ACHN (cell line): ENCODE measurements at regions not wholly inside any gene's neighbourhood (a gene's known extent, or its start where the extent isn't known, plus 50 kb on each side); places are given as distances from the start of the nearest gene placed in this dataset.
A peak's percentile ranks its signal among the peaks of the same experiment; 100 is the strongest.
"Not testable (repeated sequence)": the region's sequence is repeated elsewhere in the genome, so short reads cannot be mapped to it uniquely, and the experiment has no call there.

Experiments
- DNase-seq: peaks from one replicate; pipeline ENCODE4 v3.0.0-alpha.2; 2015
- in situ Hi-C: cut with HindIII; loops from 2 replicates; pipeline ENCODE4 v1.10.0; 2017; ENCODE audit warnings: low sequenced_read_pairs, low pct_ligation_motif_present, low pct_unique_long_range_greater_than_20kb

DNA sequence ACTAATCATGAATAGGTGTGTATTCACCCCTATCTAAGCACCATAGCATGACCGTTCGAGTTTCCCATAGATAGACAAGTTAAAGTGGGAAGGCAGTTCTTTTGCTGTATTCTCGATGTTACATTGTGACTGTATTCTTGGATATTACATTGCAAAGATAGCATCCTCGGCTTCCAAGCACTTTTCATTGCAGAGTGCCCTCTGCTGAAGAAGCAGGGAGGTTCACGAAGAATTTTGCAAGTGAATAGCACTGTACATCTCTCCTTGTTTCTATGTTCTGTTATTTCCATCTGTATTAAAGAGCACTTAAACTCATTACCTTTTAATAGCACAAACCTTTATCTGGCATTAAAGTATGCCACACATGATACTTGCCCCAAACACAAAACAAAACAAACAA is 426.7 kb upstream of the ARX start:
- peak; percentile 1 for DNase-seq
- in situ Hi-C loops: no loop called here

DNA sequence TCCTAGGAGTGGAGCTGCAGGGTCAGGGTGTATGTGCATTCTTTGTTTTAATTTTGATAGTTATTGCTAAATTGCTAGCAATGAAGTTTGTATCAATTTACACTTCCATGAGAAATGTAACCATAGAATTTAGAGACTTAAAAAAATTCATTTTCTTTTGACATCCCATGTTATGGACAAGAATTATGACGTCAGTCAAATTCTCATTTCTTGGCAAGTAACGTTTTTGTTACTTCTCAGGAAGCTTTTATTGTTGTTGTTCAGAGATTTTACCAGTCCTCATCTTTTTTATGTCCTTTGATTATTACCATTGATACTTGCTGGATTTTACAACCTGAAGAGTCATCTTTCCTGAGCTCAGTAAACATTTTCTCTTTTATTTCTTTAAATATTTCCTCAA is 417.5 kb upstream of the ARX start:
- in situ Hi-C loops: no loop called here

GRCh38 chrX:25432396-25432795 is 416.6 kb upstream of the ARX start:
- no peak for DNase-seq
- in situ Hi-C loops: no loop called here

More for the DNA sequence above, 417.5 kb upstream of the ARX start:
- no peak for DNase-seq

DNA sequence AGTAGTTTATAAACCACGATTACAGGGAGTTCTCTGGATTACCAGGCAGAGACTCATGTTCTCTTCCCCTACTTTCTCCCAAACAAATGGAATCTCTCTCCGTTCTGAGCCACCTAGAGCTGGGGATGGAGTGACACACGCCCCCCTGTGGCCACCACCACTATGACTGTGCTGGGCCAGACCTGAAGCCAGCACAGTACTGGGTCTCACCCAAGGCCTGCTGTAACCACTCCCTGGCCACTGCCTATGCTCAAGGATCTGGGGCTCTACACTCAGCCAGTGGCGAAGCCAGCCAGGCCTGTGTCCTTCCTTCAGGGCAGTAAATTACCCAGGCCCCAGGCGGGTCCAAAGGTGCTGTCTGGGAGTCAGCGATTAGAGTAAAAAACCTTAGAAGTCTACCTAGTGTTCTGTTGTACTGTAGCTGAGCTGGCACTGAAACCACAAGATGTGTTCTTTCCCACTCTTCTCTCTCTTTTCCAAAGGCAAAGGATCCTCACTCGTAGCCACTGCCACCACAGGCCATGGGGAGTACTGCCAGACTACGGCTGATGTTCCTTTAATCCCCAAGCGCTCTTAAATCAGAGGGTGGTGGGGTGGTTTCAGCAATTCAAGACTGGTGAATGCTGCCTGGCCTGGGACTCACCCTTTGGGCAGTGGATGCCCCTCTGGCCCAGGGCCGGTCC is 412.2 kb upstream of the ARX start:
- no peak for DNase-seq
- in situ Hi-C loops: no loop called here

DNA sequence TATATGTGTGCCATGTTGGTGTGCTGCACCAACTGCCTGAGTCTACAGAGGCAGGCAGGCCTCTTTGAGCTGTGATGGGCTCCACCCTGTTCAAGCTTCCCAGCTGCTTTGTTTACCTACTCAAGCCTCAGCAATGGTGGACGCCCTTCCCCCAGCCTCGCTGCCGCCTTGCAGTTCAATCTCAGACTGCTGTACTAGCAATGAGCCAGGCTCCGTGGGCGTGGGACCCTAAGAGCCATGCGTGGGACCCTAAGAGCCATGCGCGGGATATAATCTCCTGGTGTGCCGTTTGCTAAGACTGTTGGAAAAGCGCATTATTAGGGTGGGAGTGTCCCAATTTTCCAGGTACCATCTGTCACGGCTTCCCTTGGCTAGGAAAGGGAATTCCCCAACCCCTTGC is 388.4 kb upstream of the ARX start:
- DNase-seq, in situ Hi-C loops: not testable (repeated sequence)

DNA sequence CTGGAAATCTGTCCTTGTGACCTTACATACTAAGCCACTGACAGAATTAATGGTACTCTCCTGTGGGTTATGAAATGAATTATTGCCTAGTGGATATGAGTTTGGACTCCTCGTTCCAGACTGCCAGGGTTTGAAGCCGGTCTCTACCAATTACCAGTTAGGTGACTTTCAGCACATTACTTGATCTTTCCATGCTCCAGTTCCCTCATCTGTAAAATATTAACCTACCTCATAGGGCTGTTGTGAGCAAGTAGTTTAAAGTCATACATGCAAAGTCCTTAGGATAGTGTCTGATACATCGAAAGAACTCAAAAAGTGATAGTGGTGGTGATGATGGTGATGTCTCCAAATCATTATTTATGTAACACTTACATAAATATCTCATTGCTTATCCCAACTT is 373.5 kb upstream of the ARX start:
- no peak for DNase-seq
- in situ Hi-C loops: no loop called here

DNA sequence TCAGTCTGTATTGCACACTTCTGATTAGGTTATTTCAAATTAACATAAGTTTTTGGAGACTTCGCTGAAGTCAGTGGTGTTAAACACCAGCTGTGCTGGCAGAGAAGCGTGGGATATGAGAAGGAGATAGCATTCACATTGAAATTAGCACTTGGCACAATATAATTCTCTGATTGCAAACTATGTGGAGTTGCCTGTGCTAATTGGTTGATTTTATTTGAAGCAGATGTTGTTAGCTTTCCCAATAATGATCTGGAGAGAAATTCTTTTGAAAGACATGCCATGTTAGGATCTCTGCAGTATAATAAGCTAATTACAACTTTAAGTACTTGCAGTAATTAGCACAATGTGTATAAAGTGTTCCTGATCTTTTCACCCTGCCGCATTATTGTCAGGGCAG is 367.4 kb upstream of the ARX start:
- in situ Hi-C loops: no loop called here
- no peak for DNase-seq

DNA sequence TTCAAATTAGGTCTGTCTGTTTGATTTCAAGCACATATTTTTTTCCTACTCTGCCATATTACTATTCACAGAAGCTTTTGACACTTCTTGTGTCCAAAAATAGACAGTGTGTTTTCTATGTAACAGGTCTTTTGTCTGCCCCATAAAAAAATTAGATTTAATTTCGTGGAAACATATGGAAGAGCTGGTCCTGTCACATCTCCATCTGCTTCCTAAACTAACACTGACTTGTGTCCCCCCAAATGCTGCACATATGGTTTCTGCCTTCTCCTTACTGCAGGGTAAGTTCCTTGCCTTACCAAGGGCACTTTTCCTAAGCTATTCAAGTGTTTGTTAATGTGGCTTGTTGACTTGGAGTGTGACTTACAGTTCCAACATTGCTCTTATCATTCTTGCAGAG is 340.7 kb upstream of the ARX start:
- no peak for DNase-seq
- in situ Hi-C loops: no loop called here

- in situ Hi-C loops: no loop called here
- DNase-seq: peak; percentile 27
Observed at GRCh38 chrX:25344161-25344936, 328.6 kb upstream of the ARX start.

- no peak for DNase-seq
- in situ Hi-C loops: no loop called here
Observed at GRCh38 chrX:25343060-25343459, 327.3 kb upstream of the ARX start.

- DNase-seq: no peak
- in situ Hi-C loops: no loop called here
Observed at GRCh38 chrX:25337841-25338240, 322.1 kb upstream of the ARX start.

DNA sequence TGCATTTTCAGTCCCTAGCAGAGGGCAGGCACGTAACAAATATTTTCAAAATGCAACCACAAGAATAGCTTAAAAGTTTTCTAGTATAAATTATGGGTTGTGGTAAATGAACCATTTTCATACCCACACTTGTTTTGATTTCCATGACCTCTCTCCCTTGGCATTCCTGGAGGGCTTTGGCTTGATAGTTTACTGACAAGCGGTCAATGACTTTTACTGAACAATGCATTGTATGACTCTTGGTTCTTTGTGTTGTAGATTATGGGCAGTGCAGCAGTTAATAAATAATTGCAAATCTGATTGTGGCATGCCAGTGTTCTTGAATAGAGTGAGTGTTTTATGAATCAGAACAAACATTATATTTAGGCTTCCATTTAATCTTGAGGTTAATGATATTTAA is 285.2 kb upstream of the ARX start:
- peak; percentile 27 for DNase-seq
- in situ Hi-C loops: no loop called here

- in situ Hi-C loops: no loop called here
- no peak for DNase-seq
Observed at GRCh38 chrX:25296850-25297249, 281.1 kb upstream of the ARX start.

DNA sequence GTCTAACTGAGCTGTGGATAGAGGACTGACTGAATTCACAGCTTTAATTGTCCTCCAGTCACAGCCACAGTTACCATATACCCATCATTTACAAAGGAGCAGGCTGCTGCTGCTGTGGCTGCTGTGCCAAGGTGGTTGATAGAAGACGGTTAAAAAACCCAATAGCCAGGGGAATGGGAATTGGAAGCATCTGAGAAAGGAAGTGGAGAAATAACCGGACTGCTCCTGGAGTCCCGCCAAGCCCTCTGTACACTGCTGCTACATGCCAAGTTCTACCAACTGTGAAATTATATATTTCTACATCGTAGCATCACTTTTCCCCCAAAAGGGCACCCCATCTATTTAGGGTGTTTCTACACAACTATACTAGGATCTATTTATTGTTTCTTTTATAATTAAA is 279.7 kb upstream of the ARX start:
- no peak for DNase-seq
- in situ Hi-C loops: no loop called here

DNA sequence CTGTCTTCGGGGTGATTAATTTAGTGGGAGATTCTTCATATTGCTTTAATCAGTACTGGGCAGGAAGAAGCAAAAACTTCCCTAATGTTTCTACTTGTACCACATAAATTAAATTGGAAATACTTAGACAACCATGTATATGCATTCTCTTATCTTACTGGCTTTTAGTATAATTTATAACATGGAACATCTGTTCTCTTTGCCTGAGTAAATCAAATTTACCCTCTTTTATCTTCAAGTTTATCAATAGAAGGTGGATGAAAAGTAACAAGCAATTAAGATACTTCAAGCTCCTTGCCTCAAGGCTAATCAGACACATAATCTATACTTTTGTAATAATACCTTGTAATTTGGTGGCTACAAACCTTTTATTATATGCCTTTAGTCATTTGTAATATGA is 274.4 kb upstream of the ARX start:
- in situ Hi-C loops: no loop called here
- no peak for DNase-seq

GRCh38 chrX:25288676-25289075 is 272.9 kb upstream of the ARX start:
- in situ Hi-C loops: no loop called here
- no peak for DNase-seq

GRCh38 chrX:25287521-25287920 is 271.8 kb upstream of the ARX start:
- in situ Hi-C loops: no loop called here
- no peak for DNase-seq

- in situ Hi-C loops: no loop called here
- DNase-seq: no peak
Observed at GRCh38 chrX:25285598-25285997, 269.8 kb upstream of the ARX start.

DNA sequence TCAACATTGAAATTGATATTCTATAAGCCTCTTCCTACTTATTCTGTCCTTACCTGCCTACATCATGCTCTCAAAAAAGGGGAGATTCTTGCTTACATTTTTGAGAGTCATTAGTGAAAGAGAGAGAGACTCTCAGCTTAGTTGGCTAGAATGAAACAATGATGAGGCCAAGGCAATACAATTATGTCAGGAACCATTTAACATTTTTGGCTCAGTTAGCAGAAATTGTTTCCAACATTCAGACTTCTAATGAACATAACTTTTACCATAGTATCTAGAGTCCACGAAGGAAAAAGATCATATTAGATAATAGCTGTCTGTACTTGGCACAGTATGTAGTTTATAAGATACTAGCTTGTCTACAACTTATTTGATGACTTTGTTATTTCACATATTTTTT is 263.7 kb upstream of the ARX start:
- in situ Hi-C loops: no loop called here
- DNase-seq: no peak

DNA sequence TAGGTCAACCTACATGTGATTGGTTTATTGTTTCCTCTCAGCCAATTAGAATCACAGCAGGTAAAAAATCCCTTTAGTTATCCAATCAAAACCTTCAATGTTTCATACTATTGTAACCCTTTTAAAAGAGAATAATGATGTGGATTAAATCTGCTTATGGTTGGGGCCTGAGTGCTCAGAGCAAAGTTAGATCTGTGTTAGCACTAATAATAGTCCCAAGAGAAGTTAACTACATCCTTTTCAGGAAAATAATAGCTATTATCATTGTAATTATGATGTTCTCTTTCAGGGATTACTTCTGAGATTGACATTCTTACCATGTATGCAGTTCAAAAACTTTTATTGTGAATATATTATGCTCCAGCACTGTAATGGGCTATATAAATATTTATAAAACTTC is 262.6 kb upstream of the ARX start:
- in situ Hi-C loops: no loop called here
- no peak for DNase-seq
